ENCODE measurements at regions not wholly inside any gene's neighbourhood (a gene's known extent, or its start where the extent isn't known, plus 50 kb on each side); places are given as distances from the start of the nearest gene placed in this dataset.

GRCh38 chr13:99873141-99873540 is 98.4 kb downstream of the ZIC5 start:
- ATAC-seq (no peak), DNase-seq (no peak)
- no peak overlapping the region for H3K27ac ChIP-seq
- TF ChIP-seq CTCF (IDR thresholded peaks at IDR 0.05), result no peak
- no peaks in the 10 kb centered on the region for H3K36me3 ChIP-seq (replicated peaks in 1 of 2; ENCODE audit: insufficient read depth in 1 of 2, low read depth in 2 of 2)
- H3K4me3 ChIP-seq, result no peak overlapping the region
- H3K9me3 ChIP-seq, result no peaks in the 10 kb centered on the region
- 91 to 95% methylated on average over 2 of the region's 2 CpGs for WGBS, 2 donors
- no peaks in the 10 kb centered on the region for H3K4me1 ChIP-seq
- intact Hi-C loops (cut with DNase I), result no loop called here
- H3K27me3 ChIP-seq, result no peaks in the 10 kb centered on the region

GRCh38 chr13:99871249-99871898 is 100.2 kb downstream of the ZIC5 start:
- intact Hi-C loops (cut with DNase I), result no loop called here
- Histone ChIP-seq H3K27me3 (no peaks in the 10 kb centered on the region), H3K36me3 (replicated peaks in 1 of 2; ENCODE audit: insufficient read depth in 1 of 2, low read depth in 2 of 2) (no peaks in the 10 kb centered on the region), H3K9me3 (no peaks in the 10 kb centered on the region), H3K27ac (no peak overlapping the region), H3K4me3 (no peak overlapping the region), H3K4me1 (no peaks in the 10 kb centered on the region)
- WGBS, 2 donors, result 57 to 72% methylated on average over 6 of the region's 6 CpGs
- TF ChIP-seq POLR2A (IDR thresholded peaks at IDR 0.05), result no peak
- no peak for TF ChIP-seq CTCF (IDR thresholded peaks at IDR 0.05)
- DNase-seq (no peak), ATAC-seq (no peak)

GRCh38 chr13:99870541-99870940 is 101.0 kb downstream of the ZIC5 start:
- H3K4me3 ChIP-seq, result no peak overlapping the region
- TF ChIP-seq POLR2A (IDR thresholded peaks at IDR 0.05) (no peak), CTCF (IDR thresholded peaks at IDR 0.05) (no peak)
- 71 to 77% methylated on average over 6 of the region's 6 CpGs for WGBS, 2 donors
- intact Hi-C loops (cut with DNase I), result no loop called here
- DNase-seq (no peak), ATAC-seq (no peak)
- H3K9me3 ChIP-seq, result no peaks in the 10 kb centered on the region
- no peaks in the 10 kb centered on the region for H3K4me1 ChIP-seq
- no peak overlapping the region for H3K27ac ChIP-seq
- no peaks in the 10 kb centered on the region for H3K27me3 ChIP-seq
- no peaks in the 10 kb centered on the region for H3K36me3 ChIP-seq (replicated peaks in 1 of 2; ENCODE audit: insufficient read depth in 1 of 2, low read depth in 2 of 2)

GRCh38 chr13:99869830-99870229 is 101.7 kb downstream of the ZIC5 start:
- no peak overlapping the region for H3K27ac ChIP-seq
- TF ChIP-seq CTCF (IDR thresholded peaks at IDR 0.05) (no peak), POLR2A (IDR thresholded peaks at IDR 0.05) (no peak)
- H3K27me3 ChIP-seq, result no peaks in the 10 kb centered on the region
- H3K4me1 ChIP-seq, result no peaks in the 10 kb centered on the region
- H3K9me3 ChIP-seq, result no peaks in the 10 kb centered on the region
- 95 to 96% methylated on average over 1 of the region's 1 CpG for WGBS, 2 donors
- DNase-seq, result no peak
- no peak for ATAC-seq
- H3K4me3 ChIP-seq, result no peak overlapping the region
- H3K36me3 ChIP-seq (replicated peaks in 1 of 2; ENCODE audit: insufficient read depth in 1 of 2, low read depth in 2 of 2), result no peaks in the 10 kb centered on the region
- intact Hi-C loops (cut with DNase I), result no loop called here

GRCh38 chr13:99868767-99869166 is 102.8 kb downstream of the ZIC5 start:
- H3K4me3 ChIP-seq, result no peak overlapping the region
- DNase-seq, result no peak
- H3K4me1 ChIP-seq, result no peaks in the 10 kb centered on the region
- ATAC-seq, result no peak
- H3K27ac ChIP-seq, result no peak overlapping the region
- 81 to 83% methylated on average over 3 of the region's 3 CpGs for WGBS, 2 donors
- intact Hi-C loops (cut with DNase I), result no loop called here
- TF ChIP-seq CTCF (IDR thresholded peaks at IDR 0.05) (no peak), POLR2A (IDR thresholded peaks at IDR 0.05) (no peak)
- H3K9me3 ChIP-seq, result no peaks in the 10 kb centered on the region
- no peaks in the 10 kb centered on the region for H3K36me3 ChIP-seq (replicated peaks in 1 of 2; ENCODE audit: insufficient read depth in 1 of 2, low read depth in 2 of 2)
- H3K27me3 ChIP-seq, result no peaks in the 10 kb centered on the region
